ENCODE measurements at regions not wholly inside any gene's neighbourhood (a gene's known extent, or its start where the extent isn't known, plus 50 kb on each side); places are given as distances from the start of the nearest gene placed in this dataset.
"Not testable (repeated sequence)": the region's sequence is repeated elsewhere in the genome, so short reads cannot be mapped to it uniquely, and the experiment has no call there.

DNA sequence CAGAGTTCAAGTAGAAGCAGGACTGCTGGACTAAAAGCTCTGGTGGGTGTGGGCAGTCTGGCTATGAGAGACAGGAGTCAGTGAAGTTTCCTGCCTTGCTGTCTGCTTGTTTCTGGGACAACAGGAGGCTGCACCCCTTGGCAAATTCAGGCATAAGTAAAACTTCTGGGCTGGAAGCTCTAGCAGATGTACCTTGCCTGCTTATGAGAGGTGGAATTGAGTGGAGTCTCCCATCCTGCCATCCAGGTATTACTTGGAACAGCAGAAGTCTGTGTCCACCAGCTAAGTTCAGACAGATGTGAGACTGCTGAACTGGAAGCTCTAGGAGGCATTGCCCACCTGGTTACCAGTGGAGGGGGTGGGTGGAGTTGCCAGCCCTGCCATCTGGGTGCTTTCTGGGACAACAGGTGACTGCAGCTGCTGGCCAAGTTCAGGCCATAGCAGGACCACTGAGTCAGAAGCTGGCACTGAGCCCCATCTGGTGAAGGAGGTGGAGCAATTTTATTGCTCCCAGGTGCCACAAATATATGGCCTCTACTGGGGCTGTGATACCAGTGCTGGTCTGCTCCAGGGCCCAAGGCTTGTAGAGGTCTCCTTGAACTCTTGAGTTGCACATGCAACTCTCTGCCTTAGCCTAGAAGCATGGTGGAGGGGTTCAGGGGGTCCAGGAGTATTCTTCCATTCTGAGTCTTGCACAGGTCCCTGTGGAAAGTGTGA is 199.4 kb upstream of the FN1 start:
- Histone ChIP-seq H3K9ac (ENCODE audit: low read length) (no peak overlapping the region), H3K79me2 (ENCODE audit: insufficient read depth, low read length) (no peaks in the 10 kb centered on the region), H3K9me3 (ENCODE audit: low read length) (0 out of 2 replicates have a peak, but pooled peaks cover 3% of the 10 kb centered on the region), H3K36me3 (ENCODE audit: insufficient read depth, low read length) (no peaks in the 10 kb centered on the region), H2AFZ (ENCODE audit: low read length) (no peak overlapping the region), H3K27ac (ENCODE audit: low read depth, low read length, poor library complexity, severe bottlenecking) (no peak overlapping the region), H3K4me1 (ENCODE audit: insufficient read depth, low read length, severe bottlenecking) (no peaks in the 10 kb centered on the region), H3K4me2 (ENCODE audit: low read length) (no peak overlapping the region), H3K27me3 (ENCODE audit: insufficient read depth, low read length) (no peaks in the 10 kb centered on the region), H4K20me1 (ENCODE audit: insufficient read depth, low read length) (no peaks in the 10 kb centered on the region), H3K9me2 (ENCODE audit: low read depth, low read length) (no peaks in the 10 kb centered on the region), H3F3A (ENCODE audit: insufficient read depth, low read length) (no peaks in the 10 kb centered on the region), H3K4me3 (ENCODE audit: low read depth, low read length, poor library complexity, severe bottlenecking) (no peak overlapping the region)
- TF ChIP-seq, protein P1, sequence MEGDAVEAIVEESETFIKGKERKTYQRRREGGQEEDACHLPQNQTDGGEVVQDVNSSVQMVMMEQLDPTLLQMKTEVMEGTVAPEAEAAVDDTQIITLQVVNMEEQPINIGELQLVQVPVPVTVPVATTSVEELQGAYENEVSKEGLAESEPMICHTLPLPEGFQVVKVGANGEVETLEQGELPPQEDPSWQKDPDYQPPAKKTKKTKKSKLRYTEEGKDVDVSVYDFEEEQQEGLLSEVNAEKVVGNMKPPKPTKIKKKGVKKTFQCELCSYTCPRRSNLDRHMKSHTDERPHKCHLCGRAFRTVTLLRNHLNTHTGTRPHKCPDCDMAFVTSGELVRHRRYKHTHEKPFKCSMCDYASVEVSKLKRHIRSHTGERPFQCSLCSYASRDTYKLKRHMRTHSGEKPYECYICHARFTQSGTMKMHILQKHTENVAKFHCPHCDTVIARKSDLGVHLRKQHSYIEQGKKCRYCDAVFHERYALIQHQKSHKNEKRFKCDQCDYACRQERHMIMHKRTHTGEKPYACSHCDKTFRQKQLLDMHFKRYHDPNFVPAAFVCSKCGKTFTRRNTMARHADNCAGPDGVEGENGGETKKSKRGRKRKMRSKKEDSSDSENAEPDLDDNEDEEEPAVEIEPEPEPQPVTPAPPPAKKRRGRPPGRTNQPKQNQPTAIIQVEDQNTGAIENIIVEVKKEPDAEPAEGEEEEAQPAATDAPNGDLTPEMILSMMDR (IDR thresholded peaks at IDR 0.05; ENCODE audit: low read length) = no peak
- TF ChIP-seq EZH2 (IDR thresholded peaks at IDR 0.05; ENCODE audit: borderline replicate concordance, low read length) = no peak

DNA sequence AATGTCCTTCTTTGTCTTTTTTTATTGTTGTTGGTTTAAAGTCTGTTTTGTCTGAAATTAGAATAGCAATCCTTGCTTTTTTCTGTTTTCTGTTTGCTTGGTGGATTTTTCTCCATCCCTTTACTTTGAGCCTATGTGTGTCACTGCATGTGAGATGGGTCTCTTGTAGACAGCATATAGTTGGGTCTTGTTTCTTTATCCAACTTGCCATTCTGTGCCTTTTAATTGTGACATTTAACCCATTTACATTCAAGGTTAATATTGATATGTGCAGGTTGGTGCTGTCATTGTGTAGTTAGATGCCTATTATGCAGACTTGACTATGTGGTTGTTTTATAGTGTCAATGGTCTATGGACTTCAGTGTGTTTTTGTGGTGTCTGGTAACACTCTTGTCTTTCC is 197.5 kb upstream of the FN1 start:
- Histone ChIP-seq H3K9ac (ENCODE audit: low read length) (no peak overlapping the region), H2AFZ (ENCODE audit: low read length) (no peak overlapping the region), H3K9me3 (ENCODE audit: low read length) (no peaks in the 10 kb centered on the region), H3F3A (ENCODE audit: insufficient read depth, low read length) (no peaks in the 10 kb centered on the region), H3K36me3 (ENCODE audit: insufficient read depth, low read length) (no peaks in the 10 kb centered on the region), H4K20me1 (ENCODE audit: insufficient read depth, low read length) (no peaks in the 10 kb centered on the region), H3K4me2 (ENCODE audit: low read length) (no peak overlapping the region), H3K9me2 (ENCODE audit: low read depth, low read length) (no peaks in the 10 kb centered on the region), H3K27me3 (ENCODE audit: insufficient read depth, low read length) (no peaks in the 10 kb centered on the region), H3K4me1 (ENCODE audit: insufficient read depth, low read length, severe bottlenecking) (no peaks in the 10 kb centered on the region), H3K27ac (ENCODE audit: low read depth, low read length, poor library complexity, severe bottlenecking) (no peak overlapping the region), H3K4me3 (ENCODE audit: low read depth, low read length, poor library complexity, severe bottlenecking) (no peak overlapping the region), H3K79me2 (ENCODE audit: insufficient read depth, low read length) (no peaks in the 10 kb centered on the region)
- TF ChIP-seq, protein P1 (IDR thresholded peaks at IDR 0.05; ENCODE audit: low read length) = no peak
- TF ChIP-seq EZH2 (IDR thresholded peaks at IDR 0.05; ENCODE audit: borderline replicate concordance, low read length) = no peak

DNA sequence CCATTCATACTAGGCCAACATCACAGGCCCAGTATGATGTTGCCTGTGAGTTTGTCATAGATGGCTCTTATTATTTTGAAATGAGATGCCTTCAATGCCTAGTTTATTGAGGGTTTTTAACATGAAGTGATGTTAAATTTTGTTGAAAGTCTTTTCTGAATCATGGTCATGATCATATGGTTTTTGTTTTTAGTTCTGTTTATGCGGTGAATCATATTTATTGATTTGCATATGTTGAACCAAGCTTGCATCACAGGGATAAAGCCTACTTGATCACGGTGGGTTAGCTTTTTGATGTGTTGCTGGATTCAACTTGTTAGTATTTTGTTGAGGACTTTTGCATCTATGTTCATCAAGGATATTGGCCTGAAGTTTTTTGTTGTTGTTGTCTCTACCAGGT is 195.8 kb upstream of the FN1 start:
- Histone ChIP-seq H3K9me2 (ENCODE audit: low read depth, low read length) (no peaks in the 10 kb centered on the region), H3K4me3 (ENCODE audit: low read depth, low read length, poor library complexity, severe bottlenecking) (no peak overlapping the region), H3K9ac (ENCODE audit: low read length) (no peak overlapping the region), H3K9me3 (ENCODE audit: low read length) (no peaks in the 10 kb centered on the region), H3K36me3 (ENCODE audit: insufficient read depth, low read length) (no peaks in the 10 kb centered on the region), H3K4me2 (ENCODE audit: low read length) (no peak overlapping the region), H3K79me2 (ENCODE audit: insufficient read depth, low read length) (no peaks in the 10 kb centered on the region), H3K27ac (ENCODE audit: low read depth, low read length, poor library complexity, severe bottlenecking) (no peak overlapping the region), H4K20me1 (ENCODE audit: insufficient read depth, low read length) (no peaks in the 10 kb centered on the region), H3K4me1 (ENCODE audit: insufficient read depth, low read length, severe bottlenecking) (no peaks in the 10 kb centered on the region), H2AFZ (ENCODE audit: low read length) (no peak overlapping the region), H3F3A (ENCODE audit: insufficient read depth, low read length) (no peaks in the 10 kb centered on the region), H3K27me3 (ENCODE audit: insufficient read depth, low read length) (no peaks in the 10 kb centered on the region)
- no peak for TF ChIP-seq EZH2 (IDR thresholded peaks at IDR 0.05; ENCODE audit: borderline replicate concordance, low read length)
- TF ChIP-seq, protein P1 (IDR thresholded peaks at IDR 0.05; ENCODE audit: low read length) = no peak

DNA sequence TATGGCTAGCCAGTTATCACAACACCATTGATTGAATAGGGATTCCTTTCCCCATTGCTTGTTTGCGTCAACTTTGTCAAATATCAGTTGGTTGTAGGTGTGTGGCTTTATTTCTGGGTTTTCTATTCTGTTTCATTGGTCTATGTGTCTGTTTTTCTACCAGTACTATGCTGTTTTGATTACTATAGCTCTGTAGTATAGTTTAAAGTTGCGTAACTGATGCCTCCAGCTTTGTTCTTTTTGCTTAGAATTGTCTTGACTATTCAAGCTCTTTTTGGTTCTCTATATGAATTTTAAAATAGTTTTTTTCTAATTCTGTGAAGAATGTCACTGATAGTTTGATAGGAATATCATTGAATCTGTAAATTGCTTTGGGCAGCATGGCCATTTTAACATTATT is 194.9 kb upstream of the FN1 start:
- not testable (repeated sequence) for H3K9me3 ChIP-seq (ENCODE audit: low read length); H3K27ac ChIP-seq (ENCODE audit: low read depth, low read length, poor library complexity, severe bottlenecking); H3K4me2 ChIP-seq (ENCODE audit: low read length); H3K9me2 ChIP-seq (ENCODE audit: low read depth, low read length); H4K20me1 ChIP-seq (ENCODE audit: insufficient read depth, low read length); H3K9ac ChIP-seq (ENCODE audit: low read length); H3K79me2 ChIP-seq (ENCODE audit: insufficient read depth, low read length); H3K4me3 ChIP-seq (ENCODE audit: low read depth, low read length, poor library complexity, severe bottlenecking); H3K4me1 ChIP-seq (ENCODE audit: insufficient read depth, low read length, severe bottlenecking); H3K27me3 ChIP-seq (ENCODE audit: insufficient read depth, low read length); H3K36me3 ChIP-seq (ENCODE audit: insufficient read depth, low read length); H2AFZ ChIP-seq (ENCODE audit: low read length); H3F3A ChIP-seq (ENCODE audit: insufficient read depth, low read length)
